NCI-H1092 (cell line): ENCODE measurements at regions not wholly inside any gene's neighbourhood (a gene's known extent, or its start where the extent isn't known, plus 50 kb on each side); places are given as distances from the start of the nearest gene placed in this dataset.
A peak's percentile ranks its signal among the peaks of the same experiment; 100 is the strongest.

ENCODE experiments used
- DNase-seq: peaks from one replicate; lab custom pipeline; 2025; lab: John Stamatoyannopoulos, UW

- DNase-seq, result no peak
Measured at GRCh38 chrX:69110116-69110530, 55.1 kb downstream of the PJA1 start.

GRCh38 chrX:69109706-69110105 lies 55.5 kb downstream of the PJA1 start:
- DNase-seq, result no peak

GRCh38 chrX:69109036-69109663 lies 56.1 kb downstream of the PJA1 start:
- no peak for DNase-seq

- DNase-seq, result no peak
Measured at GRCh38 chrX:69107747-69108401, 57.4 kb downstream of the PJA1 start.

- no peak for DNase-seq
Measured at GRCh38 chrX:69107231-69107739, 58.0 kb downstream of the PJA1 start.

GRCh38 chrX:69104756-69105434 lies 60.4 kb downstream of the PJA1 start:
- DNase-seq, result no peak

- DNase-seq, result no peak
Measured at GRCh38 chrX:69103539-69103938, 61.7 kb downstream of the PJA1 start.

GRCh38 chrX:69102612-69103194 lies 62.5 kb downstream of the PJA1 start:
- DNase-seq, result no peak

- no peak for DNase-seq
Measured at GRCh38 chrX:69101683-69102251, 63.5 kb downstream of the PJA1 start.

GRCh38 chrX:69100478-69100877 lies 64.8 kb downstream of the PJA1 start:
- no peak for DNase-seq

GRCh38 chrX:69097451-69098236 lies 67.6 kb downstream of the PJA1 start:
- no peak for DNase-seq

- DNase-seq, result no peak
Measured at GRCh38 chrX:69096963-69097362, 68.3 kb downstream of the PJA1 start.

- no peak for DNase-seq
Measured at GRCh38 chrX:69094977-69095669, 70.1 kb downstream of the PJA1 start.

GRCh38 chrX:69093960-69094871 lies 71.0 kb downstream of the PJA1 start:
- peak; percentile 52 for DNase-seq

GRCh38 chrX:69090022-69090421 lies 75.2 kb downstream of the PJA1 start:
- no peak for DNase-seq

GRCh38 chrX:69089203-69089602 lies 76.0 kb downstream of the PJA1 start:
- DNase-seq, result no peak

GRCh38 chrX:69088171-69088938 lies 76.9 kb downstream of the PJA1 start:
- DNase-seq, result no peak

- DNase-seq, result no peak
Measured at GRCh38 chrX:69085826-69086225, 79.4 kb downstream of the PJA1 start.

GRCh38 chrX:69085151-69085550 lies 80.1 kb downstream of the PJA1 start:
- DNase-seq, result no peak
